H9 (cell line): ENCODE measurements at regions not wholly inside any gene's neighbourhood (a gene's known extent, or its start where the extent isn't known, plus 50 kb on each side); places are given as distances from the start of the nearest gene placed in this dataset.

Source experiments
- DNase-seq: peaks from one replicate; pipeline ENCODE4 v3.0.0-alpha.2; 2017
- H2AFZ ChIP-seq: one replicate; pipeline ENCODE4 v1.6.1; 2013; ENCODE audit warnings: mild to moderate bottlenecking, low read length, control low read depth, moderate library complexity
- H2AK5ac ChIP-seq: 2 replicates; pipeline ENCODE4 v1.6.1; 2013; ENCODE audit warnings: low read length, control low read depth, mixed read lengths; ENCODE audit not compliant: insufficient read length
- H2BK120ac ChIP-seq: one replicate; pipeline ENCODE4 v1.6.1; 2013; ENCODE audit warnings: low read depth, mild to moderate bottlenecking, low read length, control low read depth, inconsistent platforms; ENCODE audit not compliant: poor library complexity, severe bottlenecking
- H2BK12ac ChIP-seq: 2 replicates; pipeline ENCODE4 v1.6.1; 2013; ENCODE audit warnings: low read length, control low read depth, mixed read lengths, low read depth; ENCODE audit not compliant: insufficient read length
- H2BK15ac ChIP-seq: 2 replicates; pipeline ENCODE4 v1.6.1; 2013; ENCODE audit warnings: low read depth, low read length, control low read depth
- H2BK20ac ChIP-seq: one replicate; pipeline ENCODE4 v1.6.1; 2013; ENCODE audit warnings: low read depth, mild to moderate bottlenecking, low read length, control low read depth, inconsistent platforms; ENCODE audit not compliant: poor library complexity, severe bottlenecking
- H2BK5ac ChIP-seq: 2 replicates; pipeline ENCODE4 v1.6.1; 2013; ENCODE audit warnings: low read length, control low read depth, mixed read lengths; ENCODE audit not compliant: insufficient read length
- H3K14ac ChIP-seq: 2 replicates; pipeline ENCODE4 v1.6.1; 2013; ENCODE audit warnings: low read length, control low read depth; ENCODE audit not compliant: insufficient read depth
- H3K18ac ChIP-seq: 2 replicates; pipeline ENCODE4 v1.6.1; 2013; ENCODE audit warnings: low read depth, mild to moderate bottlenecking, mixed read lengths, low read length, control low read depth; ENCODE audit not compliant: insufficient read length
- H3K23ac ChIP-seq: 2 replicates; pipeline ENCODE4 v1.6.1; 2013; ENCODE audit warnings: low read length, control low read depth, mixed read lengths, low read depth; ENCODE audit not compliant: insufficient read length
- H3K23me2 ChIP-seq: 2 replicates; pipeline ENCODE4 v1.6.1; 2013; ENCODE audit warnings: low read depth, mild to moderate bottlenecking, mixed read lengths, low read length, control low read depth; ENCODE audit not compliant: insufficient read length, poor library complexity, severe bottlenecking
- H3K27ac ChIP-seq: 2 replicates; pipeline ENCODE4 v1.5.1; 2013; ENCODE audit warnings: low read length, control low read depth, mixed read lengths, low read depth; ENCODE audit not compliant: insufficient read length
- H3K27me3 ChIP-seq: 2 replicates; pipeline ENCODE4 v1.6.1; 2013; ENCODE audit warnings: low read length, control low read depth, inconsistent platforms; ENCODE audit not compliant: insufficient read depth
- H3K4ac ChIP-seq: 2 replicates; pipeline ENCODE4 v1.6.1; 2013; ENCODE audit warnings: low read depth, mild to moderate bottlenecking, control low read depth, inconsistent platforms, low read length, moderate library complexity
- H3K4me1 ChIP-seq: 2 replicates; pipeline ENCODE4 v1.6.1; 2013; ENCODE audit warnings: low read length, control low read depth, inconsistent platforms; ENCODE audit not compliant: insufficient read depth
- H3K4me2 ChIP-seq: 2 replicates; pipeline ENCODE4 v1.6.1; 2013; ENCODE audit warnings: low read length, control low read depth, mixed read lengths; ENCODE audit not compliant: insufficient read length, insufficient read depth
- H3K56ac ChIP-seq: 2 replicates; pipeline ENCODE4 v1.6.1; 2013; ENCODE audit warnings: low read depth, mild to moderate bottlenecking, mixed read lengths, low read length, control low read depth; ENCODE audit not compliant: insufficient read length
- H3K79me1 ChIP-seq: 2 replicates; pipeline ENCODE4 v1.6.1; 2013; ENCODE audit warnings: low read depth, mild to moderate bottlenecking, moderate library complexity, low read length, control low read depth, inconsistent platforms; ENCODE audit not compliant: insufficient read depth, poor library complexity, severe bottlenecking
- H3K79me2 ChIP-seq: 2 replicates; pipeline ENCODE4 v1.6.1; 2013; ENCODE audit warnings: low read length, control low read depth, inconsistent platforms; ENCODE audit not compliant: insufficient read depth
- H3K9ac ChIP-seq: 2 replicates; pipeline ENCODE4 v1.6.1; 2013; ENCODE audit warnings: low read length, control low read depth, mixed read lengths; ENCODE audit not compliant: insufficient read length; ENCODE audit errors: extremely low read depth
- H3K9me3 ChIP-seq: one replicate; pipeline ENCODE4 v1.6.1; 2013; ENCODE audit warnings: low read depth, low read length, inconsistent platforms; ENCODE audit not compliant: control insufficient read depth
- H3T11ph ChIP-seq: one replicate; pipeline ENCODE4 v1.6.1; 2013; ENCODE audit warnings: mild to moderate bottlenecking, low read length, control low read depth, inconsistent platforms
- H4K20me1 ChIP-seq: one replicate; pipeline ENCODE4 v1.6.1; 2013; ENCODE audit not compliant: control insufficient read depth, insufficient read length, insufficient read depth
- H4K5ac ChIP-seq: 2 replicates; pipeline ENCODE4 v1.6.1; 2013; ENCODE audit warnings: low read depth, mild to moderate bottlenecking, mixed read lengths, low read length, control low read depth; ENCODE audit not compliant: insufficient read length
- H4K8ac ChIP-seq: replicated peaks from 2 replicates; pipeline ENCODE4 v1.6.1; 2013; ENCODE audit warnings: low read length, control low read depth, mixed read lengths, low read depth; ENCODE audit not compliant: insufficient read length
- H4K91ac ChIP-seq: 2 replicates; pipeline ENCODE4 v1.6.1; 2013; ENCODE audit warnings: low read depth, mild to moderate bottlenecking, moderate library complexity, mixed read lengths, low read length, control low read depth; ENCODE audit not compliant: insufficient read length
- H3K27ac Mint-ChIP-seq, 3 experiments: 2 replicates in 2 of 3; 3 replicates in 1 of 3; pipeline ENCODE4 v1.8.0; 2020 to 2021; ENCODE audit warnings: mixed read lengths in 3 of 3, mild to moderate bottlenecking in 1 of 3, moderate library complexity in 1 of 3
- H3K27me3 Mint-ChIP-seq: 2 replicates; pipeline ENCODE4 v1.8.0; 2021; ENCODE audit warnings: low read depth, mild to moderate bottlenecking, moderate library complexity, mixed read lengths
- H3K36me3 Mint-ChIP-seq, 3 experiments: 2 replicates in 2 of 3; 3 replicates in 1 of 3; pipeline ENCODE4 v1.8.0; 2020 to 2021; ENCODE audit warnings: low read depth in 3 of 3, mixed read lengths in 3 of 3; ENCODE audit not compliant: insufficient read depth in 1 of 3
- H3K4me1 Mint-ChIP-seq, 2 experiments: 2 replicates each; pipeline ENCODE4 v1.8.0; 2020; ENCODE audit warnings: mixed read lengths in 2 of 2
- H3K4me3 Mint-ChIP-seq, 2 experiments: 2 replicates in 1 of 2; 3 replicates in 1 of 2; pipeline ENCODE4 v1.8.0; 2020 to 2021; ENCODE audit warnings: mild to moderate bottlenecking in 2 of 2, mixed read lengths in 2 of 2, moderate library complexity in 1 of 2
- H3K9me3 Mint-ChIP-seq, 2 experiments: 2 replicates in 1 of 2; 3 replicates in 1 of 2; pipeline ENCODE4 v1.8.0; 2020; ENCODE audit warnings: mild to moderate bottlenecking in 2 of 2, mixed read lengths in 2 of 2, moderate library complexity in 1 of 2
- CTCF ChIP-seq: fragments of 200-600 bp; sonication (generic); conservative IDR thresholded peaks from 3 replicates; pipeline ENCODE4 v1.8.0; 2021; ENCODE audit warnings: antibody characterized with exemption, mild to moderate bottlenecking
- WGBS: extraction: QIAGEN DNeasy Blood & Tissue Kit; methylation state at CpG from one replicate; pipeline ENCODE4 v1.1.7; 2013; ENCODE audit warnings: missing lambda C conversion rate, low lambda C conversion rate, mixed read lengths; ENCODE audit not compliant: insufficient read length; ENCODE audit errors: extremely low coverage; 5-methylcytosine and 5-hydroxymethylcytosine counted together

DNA sequence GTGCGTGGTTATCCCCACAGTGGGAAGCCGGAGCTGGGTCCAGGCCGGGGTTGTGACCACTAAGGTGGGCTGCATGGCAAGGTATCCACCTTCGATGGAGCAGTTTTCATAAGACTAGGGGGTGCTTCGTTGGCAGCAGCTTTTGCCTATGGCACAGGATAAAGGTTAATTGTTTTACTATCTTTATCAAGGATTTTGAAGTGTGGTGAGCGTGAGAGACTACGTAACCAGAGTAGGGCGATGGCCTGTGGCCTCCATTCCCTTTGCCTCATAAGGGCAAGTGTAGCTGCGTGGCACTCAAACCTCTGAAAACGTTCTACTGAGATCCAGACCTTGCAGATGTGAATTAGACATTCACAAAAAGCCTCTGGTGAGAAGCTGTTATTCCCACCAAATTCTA lies 206.6 kb downstream of the ACKR3 start:
- peaks cover 5% of the 10 kb centered on the region; the same call in 1 of the 2 replicates for H3K27me3 Mint-ChIP-seq
- no peaks in the 10 kb centered on the region for H3K23me2 ChIP-seq
- no CpG with 5 or more reads among the region's 10 CpGs for WGBS

More for the DNA sequence above, 206.6 kb downstream of the ACKR3 start:
- Mint-ChIP-seq H3K9me3 (no peaks in the 10 kb centered on the region), H3K36me3 (no peaks in the 10 kb centered on the region), H3K27ac (no peak overlapping the region), H3K4me3 (no peak overlapping the region), H3K4me1 (peaks cover 3 to 5% of the 10 kb centered on the region in 2 experiments; a peak in 3 of 4 replicates)
- no peak overlapping the region for H3K56ac ChIP-seq
- no peak overlapping the region for H2BK5ac ChIP-seq
- no peak overlapping the region for H4K91ac ChIP-seq
- H2AFZ ChIP-seq, result no peak overlapping the region
- no peaks in the 10 kb centered on the region for H3K79me1 ChIP-seq
- DNase-seq, result no peak
- H2BK15ac ChIP-seq, result no peak overlapping the region
- no peak overlapping the region for H4K5ac ChIP-seq
- no peak overlapping the region for H3T11ph ChIP-seq
- H3K27me3 ChIP-seq, result no peaks in the 10 kb centered on the region
- no peaks in the 10 kb centered on the region for H3K79me2 ChIP-seq
- no peak overlapping the region for H3K18ac ChIP-seq
- no peak overlapping the region for H3K4me2 ChIP-seq
- TF ChIP-seq CTCF, result no peak
- no peak overlapping the region for H3K4ac ChIP-seq
- no peak overlapping the region for H2BK120ac ChIP-seq
- no peak overlapping the region for H3K23ac ChIP-seq
- no peak overlapping the region for H2AK5ac ChIP-seq
- no peak overlapping the region for H3K14ac ChIP-seq
- H2BK20ac ChIP-seq, result no peak overlapping the region
- H3K9ac ChIP-seq, result no peak overlapping the region
- no peaks in the 10 kb centered on the region for H3K4me1 ChIP-seq
- H2BK12ac ChIP-seq, result no peak overlapping the region
- no peak overlapping the region for H3K27ac ChIP-seq
- H3K9me3 ChIP-seq, result no peaks in the 10 kb centered on the region
- no peak overlapping the region for H4K8ac ChIP-seq
- H4K20me1 ChIP-seq, result no peaks in the 10 kb centered on the region
